ENCODE measurements at regions not wholly inside any gene's neighbourhood (a gene's known extent, or its start where the extent isn't known, plus 50 kb on each side); places are given as distances from the start of the nearest gene placed in this dataset.

- Mint-ChIP-seq H3K36me3 (ENCODE audit: low read depth, unreplicated experiment) (no peaks in the 10 kb centered on the region), H3K4me1 (ENCODE audit: low read depth, unreplicated experiment) (peaks cover 9% of the 10 kb centered on the region), H3K4me3 (ENCODE audit: unreplicated experiment) (no peak overlapping the region), H3K27me3 (ENCODE audit: low read depth, unreplicated experiment) (no peaks in the 10 kb centered on the region), H3K9me3 (ENCODE audit: unreplicated experiment) (no peaks in the 10 kb centered on the region), H3K27ac (ENCODE audit: unreplicated experiment) (no peak overlapping the region)
- no peaks in the 10 kb centered on the region for H4K20me1 ChIP-seq (ENCODE audit: insufficient read depth, low read length)
- H3K27me3 ChIP-seq (ENCODE audit: insufficient read depth, low read length) = no peaks in the 10 kb centered on the region
- H3K27ac ChIP-seq (ENCODE audit: low read depth, low read length) = no peak overlapping the region
- no peak overlapping the region for H2AFZ ChIP-seq (ENCODE audit: low read depth, low read length)
- FAIRE-seq (peak; percentile 58), DNase-seq (ENCODE audit: low read depth) (no peak)
- no peak overlapping the region for H3K9ac ChIP-seq (ENCODE audit: low read length)
- H3K79me2 ChIP-seq (ENCODE audit: insufficient read depth, low read length) = no peaks in the 10 kb centered on the region
- H3K4me1 ChIP-seq (ENCODE audit: insufficient read depth, low read length) = peaks cover 10% of the 10 kb centered on the region
- no peaks in the 10 kb centered on the region for H3K9me3 ChIP-seq (ENCODE audit: insufficient read depth, low read depth, low read length)
- no peaks in the 10 kb centered on the region for H3K36me3 ChIP-seq (ENCODE audit: insufficient read depth, low read length)
- no peak overlapping the region for H3K4me2 ChIP-seq (ENCODE audit: low read length)
- H3K4me3 ChIP-seq (ENCODE audit: insufficient read depth, low read depth, low read length) = no peak overlapping the region
- TF ChIP-seq EZH2 (IDR thresholded peaks at IDR 0.05; ENCODE audit: insufficient read depth, low read length) = no peak
- TF ChIP-seq, protein P1, sequence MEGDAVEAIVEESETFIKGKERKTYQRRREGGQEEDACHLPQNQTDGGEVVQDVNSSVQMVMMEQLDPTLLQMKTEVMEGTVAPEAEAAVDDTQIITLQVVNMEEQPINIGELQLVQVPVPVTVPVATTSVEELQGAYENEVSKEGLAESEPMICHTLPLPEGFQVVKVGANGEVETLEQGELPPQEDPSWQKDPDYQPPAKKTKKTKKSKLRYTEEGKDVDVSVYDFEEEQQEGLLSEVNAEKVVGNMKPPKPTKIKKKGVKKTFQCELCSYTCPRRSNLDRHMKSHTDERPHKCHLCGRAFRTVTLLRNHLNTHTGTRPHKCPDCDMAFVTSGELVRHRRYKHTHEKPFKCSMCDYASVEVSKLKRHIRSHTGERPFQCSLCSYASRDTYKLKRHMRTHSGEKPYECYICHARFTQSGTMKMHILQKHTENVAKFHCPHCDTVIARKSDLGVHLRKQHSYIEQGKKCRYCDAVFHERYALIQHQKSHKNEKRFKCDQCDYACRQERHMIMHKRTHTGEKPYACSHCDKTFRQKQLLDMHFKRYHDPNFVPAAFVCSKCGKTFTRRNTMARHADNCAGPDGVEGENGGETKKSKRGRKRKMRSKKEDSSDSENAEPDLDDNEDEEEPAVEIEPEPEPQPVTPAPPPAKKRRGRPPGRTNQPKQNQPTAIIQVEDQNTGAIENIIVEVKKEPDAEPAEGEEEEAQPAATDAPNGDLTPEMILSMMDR (IDR thresholded peaks at IDR 0.05; ENCODE audit: insufficient read depth, low read depth, low read length) = no peak
Measured at GRCh38 chr6:113315165-113315564, 542.0 kb upstream of the MARCKS start.

GRCh38 chr6:113315879-113316278 is 541.3 kb upstream of the MARCKS start:
- Histone ChIP-seq H2AFZ (ENCODE audit: low read depth, low read length) (no peak overlapping the region), H3K79me2 (ENCODE audit: insufficient read depth, low read length) (no peaks in the 10 kb centered on the region), H3K4me2 (ENCODE audit: low read length) (no peak overlapping the region), H3K4me1 (ENCODE audit: insufficient read depth, low read length) (peaks cover 10% of the 10 kb centered on the region), H3K4me3 (ENCODE audit: insufficient read depth, low read depth, low read length) (no peak overlapping the region), H4K20me1 (ENCODE audit: insufficient read depth, low read length) (no peaks in the 10 kb centered on the region), H3K36me3 (ENCODE audit: insufficient read depth, low read length) (no peaks in the 10 kb centered on the region), H3K27me3 (ENCODE audit: insufficient read depth, low read length) (no peaks in the 10 kb centered on the region), H3K9me3 (ENCODE audit: insufficient read depth, low read depth, low read length) (no peaks in the 10 kb centered on the region), H3K27ac (ENCODE audit: low read depth, low read length) (no peak overlapping the region), H3K9ac (ENCODE audit: low read length) (no peak overlapping the region)
- no peak for FAIRE-seq
- Mint-ChIP-seq H3K27me3 (ENCODE audit: low read depth, unreplicated experiment) (no peaks in the 10 kb centered on the region), H3K36me3 (ENCODE audit: low read depth, unreplicated experiment) (no peaks in the 10 kb centered on the region), H3K4me1 (ENCODE audit: low read depth, unreplicated experiment) (peaks cover 9% of the 10 kb centered on the region), H3K4me3 (ENCODE audit: unreplicated experiment) (no peak overlapping the region), H3K27ac (ENCODE audit: unreplicated experiment) (no peak overlapping the region), H3K9me3 (ENCODE audit: unreplicated experiment) (no peaks in the 10 kb centered on the region)
- DNase-seq (ENCODE audit: low read depth) = no peak
- TF ChIP-seq, protein P1 (IDR thresholded peaks at IDR 0.05; ENCODE audit: insufficient read depth, low read depth, low read length) = no peak
- no peak for TF ChIP-seq EZH2 (IDR thresholded peaks at IDR 0.05; ENCODE audit: insufficient read depth, low read length)

GRCh38 chr6:113317442-113317841 is 539.7 kb upstream of the MARCKS start:
- H3K9ac ChIP-seq (ENCODE audit: low read length) = no peak overlapping the region
- peaks cover 9% of the 10 kb centered on the region for H3K4me1 Mint-ChIP-seq (ENCODE audit: low read depth, unreplicated experiment)
- H3K4me3 ChIP-seq (ENCODE audit: insufficient read depth, low read depth, low read length) = no peak overlapping the region
- H3K36me3 Mint-ChIP-seq (ENCODE audit: low read depth, unreplicated experiment) = no peaks in the 10 kb centered on the region
- no peak overlapping the region for H2AFZ ChIP-seq (ENCODE audit: low read depth, low read length)
- FAIRE-seq = no peak
- H3K4me2 ChIP-seq (ENCODE audit: low read length) = no peak overlapping the region
- no peaks in the 10 kb centered on the region for H3K36me3 ChIP-seq (ENCODE audit: insufficient read depth, low read length)
- no peaks in the 10 kb centered on the region for H3K27me3 Mint-ChIP-seq (ENCODE audit: low read depth, unreplicated experiment)
- H3K79me2 ChIP-seq (ENCODE audit: insufficient read depth, low read length) = no peaks in the 10 kb centered on the region
- no peaks in the 10 kb centered on the region for H3K27me3 ChIP-seq (ENCODE audit: insufficient read depth, low read length)
- no peaks in the 10 kb centered on the region for H3K9me3 ChIP-seq (ENCODE audit: insufficient read depth, low read depth, low read length)
- H3K4me3 Mint-ChIP-seq (ENCODE audit: unreplicated experiment) = no peak overlapping the region
- H4K20me1 ChIP-seq (ENCODE audit: insufficient read depth, low read length) = no peaks in the 10 kb centered on the region
- H3K27ac Mint-ChIP-seq (ENCODE audit: unreplicated experiment) = no peak overlapping the region
- H3K27ac ChIP-seq (ENCODE audit: low read depth, low read length) = no peak overlapping the region
- H3K9me3 Mint-ChIP-seq (ENCODE audit: unreplicated experiment) = no peaks in the 10 kb centered on the region
- peaks cover 10% of the 10 kb centered on the region for H3K4me1 ChIP-seq (ENCODE audit: insufficient read depth, low read length)
- no peak for DNase-seq (ENCODE audit: low read depth)
- no peak for TF ChIP-seq EZH2 (IDR thresholded peaks at IDR 0.05; ENCODE audit: insufficient read depth, low read length)
- TF ChIP-seq, protein P1 (IDR thresholded peaks at IDR 0.05; ENCODE audit: insufficient read depth, low read depth, low read length) = no peak
